ENCODE measurements at regions not wholly inside any gene's neighbourhood (a gene's known extent, or its start where the extent isn't known, plus 50 kb on each side); places are given as distances from the start of the nearest gene placed in this dataset.

DNA sequence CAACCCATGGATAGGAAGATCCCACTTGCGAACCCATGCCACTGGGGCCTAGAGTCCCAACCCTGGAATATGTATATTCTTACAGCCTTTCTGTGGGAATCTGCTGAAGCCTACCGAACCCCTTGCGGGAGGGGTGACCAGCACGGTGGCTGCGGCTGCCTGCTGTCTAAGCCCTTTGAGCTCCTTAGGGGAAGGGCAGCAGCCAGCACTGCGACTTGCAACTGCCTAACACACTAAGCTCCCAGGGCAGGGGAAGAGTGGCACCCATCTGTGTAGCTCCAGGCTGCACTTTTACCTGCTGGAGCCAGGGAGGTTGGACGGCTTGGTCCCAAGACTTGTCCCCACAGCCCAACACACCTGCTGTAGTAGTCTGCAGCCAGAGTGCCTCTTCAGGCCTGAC is 1968.7 kb upstream of the FLRT2 start:
- Mint-ChIP-seq H3K4me1 (no peaks in the 10 kb centered on the region), H3K4me3 (no peak overlapping the region), H3K36me3 (ENCODE audit: low read depth) (no peaks in the 10 kb centered on the region), H3K9me3 (peaks cover 7% of the 10 kb centered on the region; the same call in 2 of the 3 replicates), H3K27me3 (ENCODE audit: insufficient read depth, low read depth, poor library complexity) (no peaks in the 10 kb centered on the region), H3K27ac (no peak overlapping the region)
- no peak overlapping the region for H3K4me3 ChIP-seq
- no peak overlapping the region for H2AFZ ChIP-seq
- H3K4me1 ChIP-seq (ENCODE audit: insufficient read depth): no peaks in the 10 kb centered on the region
- ATAC-seq (no peak), DNase-seq (ENCODE audit: low spot score) (no peak)
- no peaks in the 10 kb centered on the region for H3K36me3 ChIP-seq (ENCODE audit: insufficient read depth)
- no peaks in the 10 kb centered on the region for H3K79me2 ChIP-seq (replicated peaks; ENCODE audit: insufficient read depth)
- no peaks in the 10 kb centered on the region for H4K20me1 ChIP-seq (replicated peaks; ENCODE audit: insufficient read depth)
- no peaks in the 10 kb centered on the region for H3K9me2 ChIP-seq (ENCODE audit: insufficient read depth)
- no peaks in the 10 kb centered on the region for H3K27me3 ChIP-seq (ENCODE audit: insufficient read depth)
- no peak overlapping the region for H3K4me2 ChIP-seq
- no peak overlapping the region for H3K27ac ChIP-seq (ENCODE audit: low read depth)
- H3F3A ChIP-seq (replicated peaks; ENCODE audit: low read depth): no peaks in the 10 kb centered on the region
- TF ChIP-seq CREB1 (CRISPR knock-in tag; IDR thresholded peaks at IDR 0.05; ENCODE audit: low read depth): no peak
- TF ChIP-seq POLR2AphosphoS5 (IDR thresholded peaks at IDR 0.05; ENCODE audit: low read depth): no peak

DNA sequence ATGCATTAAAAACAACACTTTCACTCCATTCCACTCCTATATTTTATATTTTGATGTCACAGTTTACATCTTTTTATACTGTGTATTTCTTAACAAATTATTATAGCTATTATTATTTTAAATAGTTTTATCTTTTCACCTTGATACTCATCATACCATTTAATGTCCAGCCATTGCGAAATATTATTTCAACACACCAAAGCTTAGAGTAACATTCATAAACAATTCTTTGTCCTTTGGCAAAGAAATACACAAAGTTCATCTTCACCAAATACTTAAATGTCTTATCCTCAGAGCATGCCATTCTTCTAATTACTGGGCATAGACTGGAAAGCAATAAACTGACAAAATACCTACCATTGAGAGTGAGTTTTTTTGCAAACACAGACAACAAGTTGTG is 1963.4 kb upstream of the FLRT2 start:
- no peaks in the 10 kb centered on the region for H4K20me1 ChIP-seq (replicated peaks; ENCODE audit: insufficient read depth)
- H3K27me3 ChIP-seq (ENCODE audit: insufficient read depth): no peaks in the 10 kb centered on the region
- no peak overlapping the region for H3K4me2 ChIP-seq
- H3F3A ChIP-seq (replicated peaks; ENCODE audit: low read depth): no peaks in the 10 kb centered on the region
- H3K27ac Mint-ChIP-seq: no peak overlapping the region
- ATAC-seq: no peak
- peaks cover 2% of the 10 kb centered on the region; the same call in 2 of the 3 replicates for H3K9me3 Mint-ChIP-seq
- no peak overlapping the region for H3K27ac ChIP-seq (ENCODE audit: low read depth)
- no peak for DNase-seq (ENCODE audit: low spot score)
- no peak overlapping the region for H3K4me3 Mint-ChIP-seq
- H3K79me2 ChIP-seq (replicated peaks; ENCODE audit: insufficient read depth): no peaks in the 10 kb centered on the region
- H2AFZ ChIP-seq: no peak overlapping the region
- no peaks in the 10 kb centered on the region for H3K4me1 Mint-ChIP-seq
- no peaks in the 10 kb centered on the region for H3K36me3 Mint-ChIP-seq (ENCODE audit: low read depth)
- no peaks in the 10 kb centered on the region for H3K36me3 ChIP-seq (ENCODE audit: insufficient read depth)
- no peaks in the 10 kb centered on the region for H3K4me1 ChIP-seq (ENCODE audit: insufficient read depth)
- H3K4me3 ChIP-seq: no peak overlapping the region
- peaks cover 1% of the 10 kb centered on the region for H3K27me3 Mint-ChIP-seq (ENCODE audit: insufficient read depth, low read depth, poor library complexity)
- H3K9me2 ChIP-seq (ENCODE audit: insufficient read depth): no peaks in the 10 kb centered on the region
- TF ChIP-seq, protein P1, sequence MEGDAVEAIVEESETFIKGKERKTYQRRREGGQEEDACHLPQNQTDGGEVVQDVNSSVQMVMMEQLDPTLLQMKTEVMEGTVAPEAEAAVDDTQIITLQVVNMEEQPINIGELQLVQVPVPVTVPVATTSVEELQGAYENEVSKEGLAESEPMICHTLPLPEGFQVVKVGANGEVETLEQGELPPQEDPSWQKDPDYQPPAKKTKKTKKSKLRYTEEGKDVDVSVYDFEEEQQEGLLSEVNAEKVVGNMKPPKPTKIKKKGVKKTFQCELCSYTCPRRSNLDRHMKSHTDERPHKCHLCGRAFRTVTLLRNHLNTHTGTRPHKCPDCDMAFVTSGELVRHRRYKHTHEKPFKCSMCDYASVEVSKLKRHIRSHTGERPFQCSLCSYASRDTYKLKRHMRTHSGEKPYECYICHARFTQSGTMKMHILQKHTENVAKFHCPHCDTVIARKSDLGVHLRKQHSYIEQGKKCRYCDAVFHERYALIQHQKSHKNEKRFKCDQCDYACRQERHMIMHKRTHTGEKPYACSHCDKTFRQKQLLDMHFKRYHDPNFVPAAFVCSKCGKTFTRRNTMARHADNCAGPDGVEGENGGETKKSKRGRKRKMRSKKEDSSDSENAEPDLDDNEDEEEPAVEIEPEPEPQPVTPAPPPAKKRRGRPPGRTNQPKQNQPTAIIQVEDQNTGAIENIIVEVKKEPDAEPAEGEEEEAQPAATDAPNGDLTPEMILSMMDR (conservative IDR thresholded peaks at IDR 0.05; ENCODE audit: low read depth in 2 of 2): no peak
- TF ChIP-seq, protein P2, sequence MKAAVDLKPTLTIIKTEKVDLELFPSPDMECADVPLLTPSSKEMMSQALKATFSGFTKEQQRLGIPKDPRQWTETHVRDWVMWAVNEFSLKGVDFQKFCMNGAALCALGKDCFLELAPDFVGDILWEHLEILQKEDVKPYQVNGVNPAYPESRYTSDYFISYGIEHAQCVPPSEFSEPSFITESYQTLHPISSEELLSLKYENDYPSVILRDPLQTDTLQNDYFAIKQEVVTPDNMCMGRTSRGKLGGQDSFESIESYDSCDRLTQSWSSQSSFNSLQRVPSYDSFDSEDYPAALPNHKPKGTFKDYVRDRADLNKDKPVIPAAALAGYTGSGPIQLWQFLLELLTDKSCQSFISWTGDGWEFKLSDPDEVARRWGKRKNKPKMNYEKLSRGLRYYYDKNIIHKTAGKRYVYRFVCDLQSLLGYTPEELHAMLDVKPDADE (IDR thresholded peaks at IDR 0.05): no peak
- TF ChIP-seq POLR2AphosphoS5 (IDR thresholded peaks at IDR 0.05; ENCODE audit: low read depth): no peak
- no peak for TF ChIP-seq JUNB (IDR thresholded peaks at IDR 0.05; ENCODE audit: unreplicated experiment)
- TF ChIP-seq NANOG (IDR thresholded peaks at IDR 0.05; ENCODE audit: borderline replicate concordance): no peak
- TF ChIP-seq ZNF331 (CRISPR knock-in tag; IDR thresholded peaks at IDR 0.05; ENCODE audit: low read depth): no peak
- TF ChIP-seq, protein P3, sequence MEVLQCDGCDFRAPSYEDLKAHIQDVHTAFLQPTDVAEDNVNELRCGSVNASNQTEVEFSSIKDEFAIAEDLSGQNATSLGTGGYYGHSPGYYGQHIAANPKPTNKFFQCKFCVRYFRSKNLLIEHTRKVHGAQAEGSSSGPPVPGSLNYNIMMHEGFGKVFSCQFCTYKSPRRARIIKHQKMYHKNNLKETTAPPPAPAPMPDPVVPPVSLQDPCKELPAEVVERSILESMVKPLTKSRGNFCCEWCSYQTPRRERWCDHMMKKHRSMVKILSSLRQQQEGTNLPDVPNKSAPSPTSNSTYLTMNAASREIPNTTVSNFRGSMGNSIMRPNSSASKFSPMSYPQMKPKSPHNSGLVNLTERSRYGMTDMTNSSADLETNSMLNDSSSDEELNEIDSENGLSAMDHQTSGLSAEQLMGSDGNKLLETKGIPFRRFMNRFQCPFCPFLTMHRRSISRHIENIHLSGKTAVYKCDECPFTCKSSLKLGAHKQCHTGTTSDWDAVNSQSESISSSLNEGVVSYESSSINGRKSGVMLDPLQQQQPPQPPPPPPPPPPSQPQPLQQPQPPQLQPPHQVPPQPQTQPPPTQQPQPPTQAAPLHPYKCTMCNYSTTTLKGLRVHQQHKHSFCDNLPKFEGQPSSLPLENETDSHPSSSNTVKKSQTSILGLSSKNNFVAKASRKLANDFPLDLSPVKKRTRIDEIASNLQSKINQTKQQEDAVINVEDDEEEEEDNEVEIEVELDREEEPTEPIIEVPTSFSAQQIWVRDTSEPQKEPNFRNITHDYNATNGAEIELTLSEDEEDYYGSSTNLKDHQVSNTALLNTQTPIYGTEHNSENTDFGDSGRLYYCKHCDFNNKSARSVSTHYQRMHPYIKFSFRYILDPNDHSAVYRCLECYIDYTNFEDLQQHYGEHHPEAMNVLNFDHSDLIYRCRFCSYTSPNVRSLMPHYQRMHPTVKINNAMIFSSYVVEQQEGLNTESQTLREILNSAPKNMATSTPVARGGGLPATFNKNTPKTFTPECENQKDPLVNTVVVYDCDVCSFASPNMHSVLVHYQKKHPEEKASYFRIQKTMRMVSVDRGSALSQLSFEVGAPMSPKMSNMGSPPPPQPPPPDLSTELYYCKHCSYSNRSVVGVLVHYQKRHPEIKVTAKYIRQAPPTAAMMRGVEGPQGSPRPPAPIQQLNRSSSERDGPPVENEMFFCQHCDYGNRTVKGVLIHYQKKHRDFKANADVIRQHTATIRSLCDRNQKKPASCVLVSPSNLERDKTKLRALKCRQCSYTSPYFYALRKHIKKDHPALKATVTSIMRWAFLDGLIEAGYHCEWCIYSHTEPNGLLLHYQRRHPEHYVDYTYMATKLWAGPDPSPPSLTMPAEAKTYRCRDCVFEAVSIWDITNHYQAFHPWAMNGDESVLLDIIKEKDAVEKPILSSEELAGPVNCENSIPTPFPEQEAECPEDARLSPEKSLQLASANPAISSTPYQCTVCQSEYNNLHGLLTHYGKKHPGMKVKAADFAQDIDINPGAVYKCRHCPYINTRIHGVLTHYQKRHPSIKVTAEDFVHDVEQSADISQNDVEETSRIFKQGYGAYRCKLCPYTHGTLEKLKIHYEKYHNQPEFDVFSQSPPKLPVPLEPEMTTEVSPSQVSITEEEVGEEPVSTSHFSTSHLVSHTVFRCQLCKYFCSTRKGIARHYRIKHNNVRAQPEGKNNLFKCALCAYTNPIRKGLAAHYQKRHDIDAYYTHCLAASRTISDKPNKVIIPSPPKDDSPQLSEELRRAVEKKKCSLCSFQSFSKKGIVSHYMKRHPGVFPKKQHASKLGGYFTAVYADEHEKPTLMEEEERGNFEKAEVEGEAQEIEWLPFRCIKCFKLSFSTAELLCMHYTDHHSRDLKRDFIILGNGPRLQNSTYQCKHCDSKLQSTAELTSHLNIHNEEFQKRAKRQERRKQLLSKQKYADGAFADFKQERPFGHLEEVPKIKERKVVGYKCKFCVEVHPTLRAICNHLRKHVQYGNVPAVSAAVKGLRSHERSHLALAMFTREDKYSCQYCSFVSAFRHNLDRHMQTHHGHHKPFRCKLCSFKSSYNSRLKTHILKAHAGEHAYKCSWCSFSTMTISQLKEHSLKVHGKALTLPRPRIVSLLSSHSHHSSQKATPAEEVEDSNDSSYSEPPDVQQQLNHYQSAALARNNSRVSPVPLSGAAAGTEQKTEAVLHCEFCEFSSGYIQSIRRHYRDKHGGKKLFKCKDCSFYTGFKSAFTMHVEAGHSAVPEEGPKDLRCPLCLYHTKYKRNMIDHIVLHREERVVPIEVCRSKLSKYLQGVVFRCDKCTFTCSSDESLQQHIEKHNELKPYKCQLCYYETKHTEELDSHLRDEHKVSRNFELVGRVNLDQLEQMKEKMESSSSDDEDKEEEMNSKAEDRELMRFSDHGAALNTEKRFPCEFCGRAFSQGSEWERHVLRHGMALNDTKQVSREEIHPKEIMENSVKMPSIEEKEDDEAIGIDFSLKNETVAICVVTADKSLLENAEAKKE (CRISPR knock-in tag; IDR thresholded peaks at IDR 0.05): no peak
- no peak for TF ChIP-seq CREB1 (CRISPR knock-in tag; IDR thresholded peaks at IDR 0.05; ENCODE audit: low read depth)
- TF ChIP-seq ZNF114 (CRISPR knock-in tag; IDR thresholded peaks at IDR 0.05): no peak
- TF ChIP-seq, protein P4, sequence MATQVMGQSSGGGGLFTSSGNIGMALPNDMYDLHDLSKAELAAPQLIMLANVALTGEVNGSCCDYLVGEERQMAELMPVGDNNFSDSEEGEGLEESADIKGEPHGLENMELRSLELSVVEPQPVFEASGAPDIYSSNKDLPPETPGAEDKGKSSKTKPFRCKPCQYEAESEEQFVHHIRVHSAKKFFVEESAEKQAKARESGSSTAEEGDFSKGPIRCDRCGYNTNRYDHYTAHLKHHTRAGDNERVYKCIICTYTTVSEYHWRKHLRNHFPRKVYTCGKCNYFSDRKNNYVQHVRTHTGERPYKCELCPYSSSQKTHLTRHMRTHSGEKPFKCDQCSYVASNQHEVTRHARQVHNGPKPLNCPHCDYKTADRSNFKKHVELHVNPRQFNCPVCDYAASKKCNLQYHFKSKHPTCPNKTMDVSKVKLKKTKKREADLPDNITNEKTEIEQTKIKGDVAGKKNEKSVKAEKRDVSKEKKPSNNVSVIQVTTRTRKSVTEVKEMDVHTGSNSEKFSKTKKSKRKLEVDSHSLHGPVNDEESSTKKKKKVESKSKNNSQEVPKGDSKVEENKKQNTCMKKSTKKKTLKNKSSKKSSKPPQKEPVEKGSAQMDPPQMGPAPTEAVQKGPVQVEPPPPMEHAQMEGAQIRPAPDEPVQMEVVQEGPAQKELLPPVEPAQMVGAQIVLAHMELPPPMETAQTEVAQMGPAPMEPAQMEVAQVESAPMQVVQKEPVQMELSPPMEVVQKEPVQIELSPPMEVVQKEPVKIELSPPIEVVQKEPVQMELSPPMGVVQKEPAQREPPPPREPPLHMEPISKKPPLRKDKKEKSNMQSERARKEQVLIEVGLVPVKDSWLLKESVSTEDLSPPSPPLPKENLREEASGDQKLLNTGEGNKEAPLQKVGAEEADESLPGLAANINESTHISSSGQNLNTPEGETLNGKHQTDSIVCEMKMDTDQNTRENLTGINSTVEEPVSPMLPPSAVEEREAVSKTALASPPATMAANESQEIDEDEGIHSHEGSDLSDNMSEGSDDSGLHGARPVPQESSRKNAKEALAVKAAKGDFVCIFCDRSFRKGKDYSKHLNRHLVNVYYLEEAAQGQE (IDR thresholded peaks at IDR 0.05; ENCODE audit: unreplicated experiment): no peak

All from GM23338 (cell line).